SH-SY5Y (cell line): ENCODE measurements at regions not wholly inside any gene's neighbourhood (a gene's known extent, or its start where the extent isn't known, plus 50 kb on each side); places are given as distances from the start of the nearest gene placed in this dataset.

Experiments
- GATA2 ChIP-seq: IDR thresholded peaks from 2 replicates; pipeline ENCODE4 v1.6.1; 2011; ENCODE audit warnings: mild to moderate bottlenecking, low read depth, low read length
- GATA3 ChIP-seq: IDR thresholded peaks from 2 replicates; pipeline ENCODE4 v1.6.1; 2011; ENCODE audit warnings: low read depth, mild to moderate bottlenecking, low read length, moderate library complexity

GRCh38 chr5:18117968-18118367 lies 483.7 kb downstream of the TAF11L14 start:
- TF ChIP-seq GATA2: no peak
- no peak for TF ChIP-seq GATA3
